Common myeloid progenitor, CD34-positive (primary cell): ENCODE measurements at regions not wholly inside any gene's neighbourhood (a gene's known extent, or its start where the extent isn't known, plus 50 kb on each side); places are given as distances from the start of the nearest gene placed in this dataset.

ENCODE experiments used
- CTCF ChIA-PET: fragments of 350-600 bp; sonication (Branson Sonifier 250); formaldehyde crosslinking; loops from one replicate; lab custom pipeline; 2021; ENCODE audit warnings: antibody characterized with exemption; lab: Charles Lee
- POLR2A ChIA-PET: fragments of 350-600 bp; sonication (Branson Sonifier 250); formaldehyde crosslinking; loops from one replicate; lab custom pipeline; 2021; ENCODE audit warnings: antibody characterized with exemption; lab: Charles Lee
- DNase-seq, 3 donors: peaks; one replicate each; pipeline versions ENCODE4 v3.0.0 to v3.0.0-alpha.2; 2013
- H3K27ac ChIP-seq, 2 experiments: 1 replicate in 1 of 2; 2 replicates in 1 of 2; pipeline ENCODE4 v1.7.0; 2013; ENCODE audit warnings: inconsistent platforms in 2 of 2, low read length in 2 of 2, mild to moderate bottlenecking in 2 of 2, low read depth in 1 of 2, moderate library complexity in 1 of 2; ENCODE audit not compliant: severe bottlenecking in 2 of 2, insufficient read depth in 1 of 2, poor library complexity in 1 of 2
- H3K27me3 ChIP-seq, 5 experiments: replicated peaks in 2 of 5; 1 replicate in 3 of 5; 2 replicates in 2 of 5; pipeline versions ENCODE4 v1.6.1 to v1.7.0; 2013; ENCODE audit warnings: low read length in 4 of 5, mild to moderate bottlenecking in 2 of 5, moderate library complexity in 2 of 5, inconsistent platforms in 1 of 5; ENCODE audit not compliant: insufficient read depth in 5 of 5, control insufficient read depth in 4 of 5
- H3K36me3 ChIP-seq, 4 experiments: 1 replicate in 2 of 4; 2 replicates in 2 of 4; pipeline versions ENCODE4 v1.6.1 to v1.7.0; 2013; ENCODE audit warnings: low read length in 3 of 4, control low read depth in 1 of 4, mild to moderate bottlenecking in 1 of 4; ENCODE audit not compliant: control insufficient read depth in 4 of 4, insufficient read depth in 4 of 4
- H3K4me1 ChIP-seq, 4 experiments: 1 replicate in 3 of 4; 2 replicates in 1 of 4; pipeline versions ENCODE4 v1.6.1 to v1.7.1; 2013; ENCODE audit warnings: low read length in 3 of 4, mild to moderate bottlenecking in 3 of 4, control low read depth in 1 of 4, inconsistent platforms in 1 of 4, moderate library complexity in 1 of 4; ENCODE audit not compliant: control insufficient read depth in 4 of 4, insufficient read depth in 4 of 4; ENCODE audit errors: control extremely low read depth in 1 of 4
- H3K4me3 ChIP-seq, 7 experiments: 1 replicate in 4 of 7; 2 replicates in 3 of 7; pipeline versions ENCODE4 v1.5.1 to v1.7.0; 2013; ENCODE audit warnings: mild to moderate bottlenecking in 7 of 7, low read length in 6 of 7, moderate library complexity in 6 of 7, inconsistent platforms in 2 of 7, low read depth in 2 of 7, control low read depth in 1 of 7; ENCODE audit not compliant: insufficient read depth in 4 of 7, control insufficient read depth in 1 of 7; ENCODE audit errors: extremely low read depth in 1 of 7
- H3K9me3 ChIP-seq, 5 experiments: 1 replicate in 4 of 5; 2 replicates in 1 of 5; pipeline versions ENCODE4 v1.6.1 to v1.7.1; 2013; ENCODE audit warnings: low read length in 4 of 5, mild to moderate bottlenecking in 2 of 5, inconsistent platforms in 1 of 5, low read depth in 1 of 5, moderate library complexity in 1 of 5; ENCODE audit not compliant: control insufficient read depth in 4 of 5, insufficient read depth in 2 of 5; ENCODE audit errors: control extremely low read depth in 1 of 5
- WGBS: methylation state at CpG from one replicate; pipeline ENCODE4 v1.1.5; 2013; ENCODE audit not compliant: insufficient coverage; 5-methylcytosine and 5-hydroxymethylcytosine counted together

DNA sequence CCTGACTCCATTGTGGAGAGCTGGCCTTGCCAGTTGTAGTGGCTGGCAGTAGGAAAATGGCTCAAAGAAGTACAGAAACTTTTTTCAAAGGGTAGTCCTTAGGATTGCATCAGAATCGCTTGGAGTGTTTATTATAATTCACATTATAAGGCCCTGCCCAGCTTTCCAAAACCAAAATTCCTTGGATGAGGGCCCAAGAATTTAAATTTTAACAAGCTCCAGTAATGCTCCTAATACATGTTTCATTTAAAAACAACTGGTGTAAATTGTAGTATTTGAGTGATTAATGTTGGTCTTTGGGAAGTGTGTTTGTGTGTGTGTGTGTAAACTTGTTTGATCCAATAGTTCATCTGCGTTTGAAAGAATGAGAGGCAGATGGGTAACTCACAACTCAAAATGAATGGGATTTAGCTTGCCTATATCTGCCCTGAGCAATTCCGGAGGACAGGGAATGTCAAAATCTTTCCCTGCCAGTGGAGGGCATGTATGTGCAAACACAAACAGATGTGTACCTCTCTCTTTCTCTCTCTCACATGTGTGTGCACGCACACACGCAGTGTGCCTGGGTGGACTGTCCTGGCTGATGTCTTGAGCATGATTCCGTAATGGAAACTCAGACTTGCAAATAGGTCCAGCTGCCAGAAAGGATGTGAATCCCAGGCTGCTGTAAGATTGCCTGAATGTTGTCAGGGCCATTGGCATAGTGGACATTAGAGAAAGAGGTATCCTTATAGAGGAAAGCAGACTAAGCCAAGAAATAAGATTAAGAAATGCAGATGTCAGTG lies 293.1 kb downstream of the LMX1A start:
- 94% methylated on average over 5 of the region's 6 CpGs for WGBS
- CTCF ChIA-PET: interaction anchor here (1.6 kb wide), 1 partner anchor 10 kb away, joined by 4 read pairs; no protein-coding TSS in a partner anchor
- H3K4me3 ChIP-seq: no peak overlapping the region

DNA sequence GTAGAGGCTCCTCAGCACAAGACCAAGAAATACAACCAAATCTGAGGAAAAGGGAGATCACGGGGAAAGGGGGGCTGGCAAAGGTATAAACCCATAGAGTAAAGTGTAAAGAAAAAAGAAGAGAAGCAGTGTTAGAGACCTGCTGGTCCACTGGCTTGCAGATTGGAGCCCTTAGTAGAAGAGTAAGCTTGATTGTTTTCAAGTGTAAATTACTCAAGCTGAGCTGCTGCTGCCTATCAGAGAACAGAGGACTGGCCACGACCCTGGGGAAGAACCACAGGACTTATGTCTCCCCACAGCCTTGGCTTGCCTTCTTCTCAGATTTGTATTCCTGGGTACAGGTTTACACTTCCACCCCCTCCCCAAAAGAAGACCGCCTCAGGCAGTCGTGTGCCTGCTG lies 294.2 kb downstream of the LMX1A start:
- no peak for DNase-seq
- Histone ChIP-seq H3K4me3 (no peak overlapping the region), H3K27me3 (no peaks in the 10 kb centered on the region), H3K36me3 (no peaks in the 10 kb centered on the region), H3K4me1 (no peaks in the 10 kb centered on the region), H3K9me3 (no peaks in the 10 kb centered on the region), H3K27ac (no peak overlapping the region)
- WGBS: 71% methylated on average over 4 of the region's 4 CpGs
- CTCF ChIA-PET: no interaction called here
- POLR2A ChIA-PET: no interaction called here

More for the DNA sequence above, 293.1 kb downstream of the LMX1A start:
- Histone ChIP-seq H3K27me3 (no peaks in the 10 kb centered on the region), H3K9me3 (no peaks in the 10 kb centered on the region), H3K27ac (no peak overlapping the region), H3K4me1 (no peaks in the 10 kb centered on the region), H3K36me3 (no peaks in the 10 kb centered on the region)
- no peak for DNase-seq
- POLR2A ChIA-PET: no interaction called here

DNA sequence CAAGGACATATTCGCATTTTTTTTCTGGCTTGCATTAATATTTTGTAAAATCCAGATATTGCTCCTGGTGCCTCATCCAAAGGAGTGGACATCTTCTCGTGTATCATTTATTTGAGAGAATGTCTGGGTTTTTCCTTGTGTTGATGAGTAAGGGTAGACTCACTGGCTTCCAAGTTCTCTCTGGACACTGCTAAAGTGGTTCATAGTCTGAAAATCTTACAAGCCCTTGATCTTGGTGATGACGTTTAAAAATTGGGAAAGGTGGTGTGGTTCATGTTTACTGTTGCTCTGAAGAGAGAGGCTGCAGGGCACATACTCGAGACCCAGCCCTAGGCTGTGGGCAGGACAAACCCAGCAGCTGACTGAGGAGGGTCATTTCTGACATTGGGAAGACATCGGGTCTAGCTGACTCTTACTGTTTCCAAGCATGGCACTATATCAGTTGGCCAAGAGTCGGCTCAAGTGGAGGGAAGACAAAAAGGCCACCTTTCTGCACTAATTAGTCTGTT lies 296.2 kb downstream of the LMX1A start:
- POLR2A ChIA-PET: no interaction called here
- no peaks in the 10 kb centered on the region for H3K27me3 ChIP-seq
- no peaks in the 10 kb centered on the region for H3K9me3 ChIP-seq
- peaks cover 0 to 9% (median 0%) of the 10 kb centered on the region in 4 experiments for H3K4me1 ChIP-seq
- CTCF ChIA-PET: no interaction called here
- no peak for DNase-seq
- no peak overlapping the region for H3K4me3 ChIP-seq
- WGBS: 98% methylated on average over 4 of the region's 6 CpGs
- no peak overlapping the region for H3K27ac ChIP-seq
- no peaks in the 10 kb centered on the region for H3K36me3 ChIP-seq

DNA sequence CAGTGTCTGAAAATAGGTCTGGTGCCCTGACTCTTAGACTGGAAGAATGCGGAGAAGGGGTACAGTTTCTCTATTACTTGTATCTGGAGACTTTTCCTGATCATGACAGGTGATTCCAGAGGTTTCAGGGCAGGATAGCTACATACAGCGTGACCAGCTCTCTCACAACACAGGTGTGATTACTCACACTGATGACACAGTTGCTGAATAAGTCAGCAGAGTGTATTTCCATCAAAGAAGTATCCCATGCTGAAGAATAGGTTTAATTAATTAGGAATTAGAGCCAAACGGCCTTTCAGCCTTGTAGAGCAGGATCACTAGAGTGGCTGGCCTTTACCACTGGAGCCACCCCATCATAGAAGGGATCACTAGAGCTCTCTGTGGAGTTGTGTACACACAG lies 298.6 kb downstream of the LMX1A start:
- ChIA-PET CTCF (no interaction called here), POLR2A (interaction anchor here (0.7 kb wide), 1 partner anchor 547 kb away, joined by 3 read pairs; no protein-coding TSS in a partner anchor)
- Histone ChIP-seq H3K27ac (no peak overlapping the region), H3K36me3 (no peaks in the 10 kb centered on the region), H3K4me3 (no peak overlapping the region), H3K9me3 (no peaks in the 10 kb centered on the region), H3K27me3 (no peaks in the 10 kb centered on the region), H3K4me1 (peaks cover 0 to 26% (median 1%) of the 10 kb centered on the region in 4 experiments)
- WGBS: 57% methylated on average over 3 of the region's 3 CpGs
- no peak for DNase-seq

DNA sequence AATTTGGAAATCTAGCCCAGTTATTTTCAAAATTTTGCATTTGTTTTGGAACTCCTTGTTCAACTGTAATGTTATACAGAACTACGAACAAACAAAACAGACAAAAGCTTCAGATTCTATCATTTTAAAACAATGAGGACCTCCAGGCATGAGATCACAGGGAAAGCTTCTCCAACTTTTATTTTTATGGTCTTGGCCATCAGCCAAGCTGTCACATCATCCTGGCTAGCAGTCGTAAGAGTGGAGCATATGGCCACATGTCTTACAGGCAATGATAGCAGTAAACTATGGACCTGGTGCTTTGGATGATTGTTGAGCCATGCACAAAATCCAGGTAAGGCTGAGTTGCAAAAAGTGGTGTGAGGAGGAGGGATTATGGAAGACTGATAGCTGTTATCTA lies 299.6 kb downstream of the LMX1A start:
- Histone ChIP-seq H3K27me3 (no peaks in the 10 kb centered on the region), H3K4me1 (peaks cover 0 to 26% (median 1%) of the 10 kb centered on the region in 4 experiments), H3K4me3 (no peak overlapping the region), H3K36me3 (no peaks in the 10 kb centered on the region), H3K27ac (no peak overlapping the region), H3K9me3 (no peaks in the 10 kb centered on the region)
- CTCF ChIA-PET: interaction anchor here (0.7 to 1.0 kb wide), 2 partner anchors 270 to 352 kb away, joined by 3 read pairs; no protein-coding TSS in a partner anchor
- POLR2A ChIA-PET: no interaction called here
- no peak for DNase-seq
- 0% methylated on average over 1 of the region's 2 CpGs for WGBS

DNA sequence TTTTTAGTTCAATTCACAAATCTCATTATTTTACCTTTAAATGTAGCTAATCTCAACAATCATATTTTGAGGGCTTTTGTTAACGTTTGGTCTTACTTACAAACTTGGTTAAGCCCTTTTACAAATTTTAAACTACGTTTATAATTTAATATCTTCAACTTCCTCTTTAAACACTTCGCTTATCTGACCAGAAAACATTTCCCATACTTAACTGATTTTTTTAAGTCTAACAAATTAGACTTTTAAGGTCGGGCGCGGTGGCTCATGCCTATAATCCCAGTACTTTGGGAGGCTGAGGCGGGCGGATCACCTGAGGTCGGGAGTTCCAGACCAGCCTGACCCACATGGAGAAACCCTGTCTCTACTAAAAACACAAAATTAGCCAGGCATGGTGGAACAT lies 300.9 kb downstream of the LMX1A start:
- Histone ChIP-seq H3K36me3 (no peaks in the 10 kb centered on the region), H3K4me3 (no peak overlapping the region), H3K9me3 (no peaks in the 10 kb centered on the region), H3K27me3 (no peaks in the 10 kb centered on the region), H3K4me1 (peaks cover 0 to 26% (median 1%) of the 10 kb centered on the region in 4 experiments), H3K27ac (no peak overlapping the region)
- DNase-seq: peak; percentile 54 to 91 (median 78)
- 2% methylated on average over 9 of the region's 9 CpGs for WGBS
- ChIA-PET POLR2A (no interaction called here), CTCF (interaction anchor here (0.9 kb wide), 1 partner anchor 18 kb away, joined by 3 read pairs; no protein-coding TSS in a partner anchor)

DNA sequence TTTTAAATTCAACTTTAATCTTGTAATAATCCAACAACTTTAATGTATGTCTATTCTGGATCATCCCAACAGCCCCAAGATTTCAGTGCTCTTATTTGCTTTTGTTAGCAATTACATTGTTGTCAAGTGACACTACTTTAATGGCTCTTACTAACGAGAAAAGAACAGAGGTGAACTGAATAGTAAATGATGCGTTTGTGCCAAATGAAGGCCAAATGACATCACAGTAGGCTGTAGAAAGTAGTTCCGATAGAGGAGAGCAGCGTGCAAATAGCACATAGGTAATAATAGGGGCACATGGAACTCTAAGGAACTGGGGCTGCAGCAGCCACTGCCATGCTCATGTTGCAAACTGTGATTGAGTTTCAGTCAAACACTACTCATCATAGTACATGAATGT lies 301.9 kb downstream of the LMX1A start:
- ChIA-PET POLR2A (no interaction called here), CTCF (interaction anchor here (1.2 kb wide), 1 partner anchor 259 kb away, joined by 3 read pairs; no protein-coding TSS in a partner anchor)
- H3K4me1 ChIP-seq: peaks cover 0 to 26% (median 1%) of the 10 kb centered on the region in 4 experiments
- no peaks in the 10 kb centered on the region for H3K36me3 ChIP-seq
- H3K27ac ChIP-seq: no peak overlapping the region
- no peak overlapping the region for H3K4me3 ChIP-seq
- WGBS: 100% methylated on average over 4 of the region's 4 CpGs
- DNase-seq: no peak
- H3K9me3 ChIP-seq: no peaks in the 10 kb centered on the region
- H3K27me3 ChIP-seq: no peaks in the 10 kb centered on the region
